ENCODE measurements at regions not wholly inside any gene's neighbourhood (a gene's known extent, or its start where the extent isn't known, plus 50 kb on each side); places are given as distances from the start of the nearest gene placed in this dataset.
"Not testable (repeated sequence)": the region's sequence is repeated elsewhere in the genome, so short reads cannot be mapped to it uniquely, and the experiment has no call there.

- H3K79me2 ChIP-seq (ENCODE audit: control insufficient read depth, low read length); H3K9me2 ChIP-seq (replicated peaks; ENCODE audit: control insufficient read depth, low read length); H3K4me2 ChIP-seq (ENCODE audit: low read length); H3K4me3 ChIP-seq (ENCODE audit: low read length); H3K27me3 ChIP-seq (ENCODE audit: control insufficient read depth, low read length); H4K20me1 ChIP-seq (ENCODE audit: control insufficient read depth, insufficient read depth, low read depth, low read length); H3K36me3 ChIP-seq (ENCODE audit: control insufficient read depth, low read length); H3F3A ChIP-seq (ENCODE audit: control insufficient read depth, insufficient read depth); H3K4me1 ChIP-seq (ENCODE audit: control insufficient read depth, low read length); H3K9me3 ChIP-seq (ENCODE audit: control insufficient read depth, insufficient read depth, low read length); H3K27ac ChIP-seq (ENCODE audit: low read depth, low read length): not testable (repeated sequence)
Observed at GRCh38 chr1:117717980-117718379, 112.1 kb downstream of the TENT5C start.

- H3K27me3 ChIP-seq (ENCODE audit: control insufficient read depth, low read length); H3K4me3 ChIP-seq (ENCODE audit: low read length); H3K36me3 ChIP-seq (ENCODE audit: control insufficient read depth, low read length); H3K9me3 ChIP-seq (ENCODE audit: control insufficient read depth, insufficient read depth, low read length); H3K9me2 ChIP-seq (replicated peaks; ENCODE audit: control insufficient read depth, low read length); H3K79me2 ChIP-seq (ENCODE audit: control insufficient read depth, low read length); H3F3A ChIP-seq (ENCODE audit: control insufficient read depth, insufficient read depth); H3K27ac ChIP-seq (ENCODE audit: low read depth, low read length); H4K20me1 ChIP-seq (ENCODE audit: control insufficient read depth, insufficient read depth, low read depth, low read length); H3K4me2 ChIP-seq (ENCODE audit: low read length); H3K4me1 ChIP-seq (ENCODE audit: control insufficient read depth, low read length): not testable (repeated sequence)
Observed at GRCh38 chr1:117718596-117718995, 112.7 kb downstream of the TENT5C start.

GRCh38 chr1:117719004-117719403 is 113.2 kb downstream of the TENT5C start:
- Histone ChIP-seq H3K36me3 (ENCODE audit: control insufficient read depth, low read length) (no peaks in the 10 kb centered on the region), H3K4me2 (ENCODE audit: low read length) (no peak overlapping the region), H3K9me3 (ENCODE audit: control insufficient read depth, insufficient read depth, low read length) (no peaks in the 10 kb centered on the region)

GRCh38 chr1:117732065-117732797 is 126.4 kb downstream of the TENT5C start:
- H4K20me1 ChIP-seq (ENCODE audit: control insufficient read depth, insufficient read depth, low read depth, low read length), result no peaks in the 10 kb centered on the region
- H3K9me3 ChIP-seq (ENCODE audit: control insufficient read depth, insufficient read depth, low read length), result no peaks in the 10 kb centered on the region
- TF ChIP-seq CTCF (IDR thresholded peaks at IDR 0.05; ENCODE audit: low read depth, low read length, poor library complexity, severe bottlenecking) (no peak), EZH2phosphoT487 (IDR thresholded peaks at IDR 0.05; ENCODE audit: borderline replicate concordance, low read length) (no peak)
- H3K79me2 ChIP-seq (ENCODE audit: control insufficient read depth, low read length), result no peaks in the 10 kb centered on the region
- H3K4me2 ChIP-seq (ENCODE audit: low read length), result no peak overlapping the region
- no peaks in the 10 kb centered on the region for H3K4me1 ChIP-seq (ENCODE audit: control insufficient read depth, low read length)
- no peaks in the 10 kb centered on the region for H3F3A ChIP-seq (ENCODE audit: control insufficient read depth, insufficient read depth)
- no peaks in the 10 kb centered on the region for H3K9me2 ChIP-seq (replicated peaks; ENCODE audit: control insufficient read depth, low read length)
- H3K27ac ChIP-seq (ENCODE audit: low read depth, low read length), result no peak overlapping the region
- no peaks in the 10 kb centered on the region for H3K36me3 ChIP-seq (ENCODE audit: control insufficient read depth, low read length)
- no peak overlapping the region for H3K4me3 ChIP-seq (ENCODE audit: low read length)
- no peaks in the 10 kb centered on the region for H3K27me3 ChIP-seq (ENCODE audit: control insufficient read depth, low read length)

More at GRCh38 chr1:117719004-117719403, 113.2 kb downstream of the TENT5C start:
- Histone ChIP-seq H3K4me3 (ENCODE audit: low read length) (no peak overlapping the region), H3K79me2 (ENCODE audit: control insufficient read depth, low read length) (no peaks in the 10 kb centered on the region), H3K27ac (ENCODE audit: low read depth, low read length) (no peak overlapping the region), H4K20me1 (ENCODE audit: control insufficient read depth, insufficient read depth, low read depth, low read length) (no peaks in the 10 kb centered on the region), H3K9me2 (replicated peaks; ENCODE audit: control insufficient read depth, low read length) (no peaks in the 10 kb centered on the region), H3F3A (ENCODE audit: control insufficient read depth, insufficient read depth) (no peaks in the 10 kb centered on the region), H3K4me1 (ENCODE audit: control insufficient read depth, low read length) (no peaks in the 10 kb centered on the region), H3K27me3 (ENCODE audit: control insufficient read depth, low read length) (no peaks in the 10 kb centered on the region)
- TF ChIP-seq CTCF (IDR thresholded peaks at IDR 0.05; ENCODE audit: low read depth, low read length, poor library complexity, severe bottlenecking) (no peak), EZH2phosphoT487 (IDR thresholded peaks at IDR 0.05; ENCODE audit: borderline replicate concordance, low read length) (no peak)
